RPMI8226 (cell line): ENCODE measurements at regions not wholly inside any gene's neighbourhood (a gene's known extent, or its start where the extent isn't known, plus 50 kb on each side); places are given as distances from the start of the nearest gene placed in this dataset.
"Not testable (repeated sequence)": the region's sequence is repeated elsewhere in the genome, so short reads cannot be mapped to it uniquely, and the experiment has no call there.

Experiments used
- DNase-seq: peaks from one replicate; pipeline ENCODE4 v3.0.0-alpha.2; 2015

- no peak for DNase-seq
Observed at GRCh38 chr5:110257971-110258370, 468.5 kb downstream of the TMEM232 start.

DNA sequence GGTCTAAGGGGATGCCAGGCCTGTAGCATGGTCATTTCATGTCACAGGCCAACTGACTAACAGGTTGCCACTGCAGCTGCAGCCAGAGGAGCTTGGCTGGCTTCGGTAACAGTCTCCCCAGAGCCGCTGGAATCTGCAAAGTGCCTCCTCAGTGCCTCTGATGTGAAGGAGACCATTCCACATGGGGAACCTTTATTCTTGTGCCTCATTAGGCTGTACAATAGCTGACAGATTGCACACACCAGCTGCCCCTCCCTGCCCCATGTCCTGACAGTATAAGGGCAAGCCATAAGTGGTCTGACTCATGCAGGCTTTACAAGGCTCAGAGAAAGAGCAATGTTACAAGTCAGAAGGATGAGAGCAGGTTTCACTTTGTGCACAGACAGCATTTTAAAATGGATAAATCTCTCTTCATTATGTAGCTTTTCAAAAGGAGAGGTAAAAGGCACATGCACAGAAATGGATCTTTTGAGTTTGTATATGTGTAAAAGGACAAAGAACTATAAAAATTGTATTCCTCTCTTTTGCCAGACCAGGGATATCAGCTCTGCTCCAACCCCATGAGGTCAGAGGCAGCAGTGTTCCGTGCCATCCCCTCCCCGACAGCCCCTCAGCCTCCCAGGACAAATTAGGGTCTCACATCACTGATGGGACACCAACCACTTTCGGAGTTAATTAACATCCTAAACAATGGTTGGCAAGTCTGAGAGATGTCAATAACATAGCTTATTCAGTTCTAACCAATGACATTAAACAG lies 467.8 kb downstream of the TMEM232 start:
- no peak for DNase-seq

DNA sequence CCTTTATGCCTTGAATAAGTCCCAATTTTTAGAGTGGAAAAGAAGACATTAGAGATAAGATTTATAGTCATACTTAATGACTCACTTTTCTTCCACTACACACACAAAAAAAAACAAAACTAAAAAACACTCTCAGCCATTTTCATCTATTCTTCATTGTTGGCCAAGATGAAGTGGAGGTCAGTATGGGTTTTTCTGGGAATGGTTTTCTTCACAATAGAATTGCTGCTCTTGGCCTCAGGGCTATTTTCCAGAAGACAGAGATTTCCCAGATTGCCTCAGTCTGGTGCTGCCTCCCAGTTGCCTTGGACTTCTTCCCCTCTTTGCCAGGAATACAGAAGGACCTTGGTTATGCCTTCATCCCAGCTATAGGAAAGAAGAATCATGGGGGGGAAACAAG lies 463.7 kb downstream of the TMEM232 start:
- no peak for DNase-seq

DNA sequence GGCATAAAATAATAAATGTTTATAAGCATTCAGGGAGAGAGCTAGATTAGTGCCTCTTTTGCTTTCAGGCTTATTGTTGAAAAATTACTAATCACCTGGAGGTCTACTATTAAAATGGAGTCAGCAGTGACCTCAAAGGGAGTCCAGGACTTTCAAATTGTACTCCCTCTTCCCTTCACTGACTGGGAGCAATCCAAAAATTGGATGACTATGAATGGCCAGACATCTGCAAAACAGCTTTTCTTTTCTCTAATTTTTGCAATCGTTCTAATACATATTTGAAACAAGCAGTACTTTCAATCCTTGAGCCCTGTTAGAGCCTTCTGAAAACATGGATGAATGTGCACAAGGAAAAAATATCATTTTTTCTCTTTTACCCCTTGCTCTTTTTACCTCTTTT lies 461.8 kb downstream of the TMEM232 start:
- DNase-seq = no peak

GRCh38 chr5:110265162-110265561 lies 461.3 kb downstream of the TMEM232 start:
- DNase-seq = no peak

- no peak for DNase-seq
Observed at GRCh38 chr5:110267714-110268113, 458.8 kb downstream of the TMEM232 start.

GRCh38 chr5:110268283-110268682 lies 458.2 kb downstream of the TMEM232 start:
- no peak for DNase-seq

DNA sequence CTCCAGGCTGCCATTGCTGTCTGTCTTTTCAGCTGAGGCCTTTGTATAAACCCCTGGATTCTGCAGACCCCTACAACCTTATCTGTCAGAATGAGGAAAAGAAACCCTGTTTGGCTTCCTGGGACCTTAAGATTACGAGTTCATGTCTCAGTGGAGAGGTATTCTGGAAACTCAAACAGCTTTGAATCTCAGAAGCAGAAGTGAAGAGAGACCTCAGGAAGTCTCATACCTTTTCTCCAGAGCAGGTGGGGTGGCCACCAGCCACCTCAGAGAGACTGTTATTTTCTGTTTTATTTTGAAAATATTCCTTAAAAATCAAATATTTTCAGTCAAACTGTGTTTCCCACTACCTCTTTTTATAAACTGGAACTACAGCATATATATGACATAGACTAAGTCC lies 457.5 kb downstream of the TMEM232 start:
- no peak for DNase-seq

- DNase-seq = no peak
Observed at GRCh38 chr5:110269478-110270142, 456.9 kb downstream of the TMEM232 start.

DNA sequence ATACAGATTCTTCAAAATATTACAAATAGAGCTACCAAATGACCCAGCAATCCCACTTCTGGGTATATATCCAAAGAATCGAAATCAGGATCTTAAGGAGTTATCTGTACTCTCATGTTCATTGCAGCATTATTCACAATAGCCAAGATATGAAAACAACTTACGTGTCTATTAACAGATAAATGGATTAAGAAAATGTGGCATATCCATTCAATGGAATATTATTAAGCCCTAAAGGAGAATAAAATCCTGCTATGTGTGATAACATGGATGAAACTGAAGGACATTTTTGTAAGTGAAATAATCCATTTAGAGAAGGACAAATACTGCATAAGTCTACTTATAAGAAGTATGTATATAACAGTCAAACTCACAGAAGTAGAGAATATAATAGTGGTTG lies 450.6 kb downstream of the TMEM232 start:
- no peak for DNase-seq

GRCh38 chr5:110278449-110278848 lies 448.0 kb downstream of the TMEM232 start:
- not testable (repeated sequence) for DNase-seq

DNA sequence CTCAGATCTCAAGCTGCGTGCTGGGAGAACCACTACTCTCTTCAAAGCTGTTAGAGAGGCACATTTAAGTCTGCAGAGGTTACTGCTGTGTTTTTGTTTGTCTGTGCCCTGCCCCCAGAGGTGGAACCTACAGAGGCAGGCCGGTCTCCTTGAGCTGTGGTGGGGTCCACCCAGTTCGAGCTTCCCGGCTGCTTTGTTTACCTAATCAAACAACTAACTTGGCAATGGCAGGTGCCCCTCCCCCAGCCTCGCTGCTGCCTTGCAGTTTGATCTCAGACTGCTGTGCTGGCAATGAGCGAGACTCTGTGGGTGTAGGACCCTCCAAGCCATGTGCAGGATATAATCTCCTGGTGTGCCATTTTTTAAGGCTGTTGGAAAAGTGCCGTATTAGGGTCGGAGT lies 442.4 kb downstream of the TMEM232 start:
- DNase-seq = not testable (repeated sequence)

DNA sequence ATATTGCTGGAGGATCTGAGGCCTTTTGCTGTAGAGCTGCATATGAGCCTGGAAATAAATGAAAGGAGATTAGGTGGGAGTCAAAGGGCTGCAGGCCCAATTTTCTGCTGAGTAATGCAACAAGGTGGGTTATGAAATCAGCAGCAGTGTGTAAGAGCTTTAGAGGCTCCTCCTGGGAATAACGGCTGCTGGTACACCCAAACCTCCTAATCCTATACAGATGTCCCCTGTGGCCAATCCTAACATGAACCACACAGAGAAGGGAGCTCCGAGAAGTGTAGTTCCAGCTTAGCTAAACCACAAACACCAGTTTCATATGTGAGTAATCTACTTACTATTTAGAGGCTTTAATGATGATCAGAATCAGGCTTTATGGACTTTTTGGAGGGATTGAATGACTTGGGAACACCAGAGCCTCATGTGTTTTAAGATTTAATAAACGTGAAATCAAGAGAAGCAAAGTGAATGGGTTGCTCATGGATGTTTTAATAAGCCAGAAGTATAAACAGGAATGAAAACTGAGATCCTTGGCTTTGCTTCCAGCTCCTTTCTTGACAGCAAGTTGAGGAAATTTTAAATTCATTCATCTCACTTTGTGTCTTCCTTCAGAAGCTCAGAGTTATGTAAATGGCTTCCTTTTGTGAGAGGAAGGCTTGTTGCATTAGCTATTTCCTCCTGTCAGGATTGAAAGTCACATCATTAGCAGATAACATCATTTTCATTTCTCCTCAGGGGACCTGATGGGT lies 437.5 kb downstream of the TMEM232 start:
- no peak for DNase-seq

DNA sequence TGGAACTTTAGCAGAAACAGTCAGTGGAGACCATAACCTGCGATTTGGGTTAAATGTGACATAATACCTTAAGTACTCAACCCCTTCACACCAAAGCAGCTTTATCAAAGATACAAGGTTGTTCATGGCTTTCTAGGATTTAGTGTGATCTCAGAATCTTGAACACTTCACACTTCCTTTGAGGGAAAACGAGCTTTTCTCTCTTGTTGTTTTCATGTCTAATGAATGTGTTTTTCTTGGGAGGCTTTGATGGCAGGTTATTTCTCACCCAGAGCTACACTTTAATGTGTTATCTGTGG lies 437.0 kb downstream of the TMEM232 start:
- DNase-seq = no peak

- DNase-seq = no peak
Observed at GRCh38 chr5:110290542-110290941, 435.9 kb downstream of the TMEM232 start.

- no peak for DNase-seq
Observed at GRCh38 chr5:110294281-110294680, 432.2 kb downstream of the TMEM232 start.

DNA sequence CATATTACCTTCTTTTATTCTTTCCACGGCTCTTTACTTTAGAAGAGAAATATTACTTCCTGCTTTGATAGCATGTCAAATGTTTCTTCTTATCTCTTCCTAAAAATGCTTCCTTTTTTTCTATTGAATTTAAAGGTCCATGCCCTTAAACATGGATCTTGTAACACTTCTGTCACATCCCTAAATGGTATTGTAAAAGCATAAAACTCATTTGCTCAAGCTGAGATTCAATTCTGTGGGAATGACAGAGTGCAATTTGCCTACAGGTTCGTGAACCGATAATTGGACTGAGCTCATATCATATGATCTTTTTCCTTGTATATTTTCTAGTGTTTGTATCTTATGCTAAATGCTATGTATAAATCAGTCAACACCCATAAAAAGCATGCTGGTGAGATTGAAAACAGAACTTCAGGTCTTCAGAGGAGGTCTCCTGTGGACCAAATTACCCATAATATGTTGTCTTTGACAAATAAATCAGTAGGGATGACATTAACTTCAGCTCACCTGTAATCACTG lies 429.3 kb downstream of the TMEM232 start:
- no peak for DNase-seq

- no peak for DNase-seq
Observed at GRCh38 chr5:110304176-110304575, 422.3 kb downstream of the TMEM232 start.

- no peak for DNase-seq
Observed at GRCh38 chr5:110306650-110307049, 419.8 kb downstream of the TMEM232 start.

DNA sequence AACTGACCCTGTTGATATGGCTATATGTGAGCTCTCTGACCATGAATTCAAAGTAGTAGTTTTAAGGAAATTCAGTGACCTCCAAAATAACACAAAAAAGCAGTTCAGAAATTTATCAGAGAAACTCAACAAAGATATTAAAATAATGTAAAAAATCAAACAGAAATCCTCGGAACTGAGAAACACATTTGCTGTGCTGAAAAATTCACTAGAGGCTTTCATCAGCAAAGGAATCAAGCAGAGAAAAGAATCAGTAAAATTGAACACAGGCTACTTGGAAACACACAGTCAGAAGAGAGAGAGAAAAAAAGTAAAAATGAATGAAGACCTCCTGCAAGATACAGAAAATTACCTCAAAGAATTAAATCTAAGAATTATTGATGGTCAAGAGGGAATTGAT lies 417.2 kb downstream of the TMEM232 start:
- DNase-seq = no peak

DNA sequence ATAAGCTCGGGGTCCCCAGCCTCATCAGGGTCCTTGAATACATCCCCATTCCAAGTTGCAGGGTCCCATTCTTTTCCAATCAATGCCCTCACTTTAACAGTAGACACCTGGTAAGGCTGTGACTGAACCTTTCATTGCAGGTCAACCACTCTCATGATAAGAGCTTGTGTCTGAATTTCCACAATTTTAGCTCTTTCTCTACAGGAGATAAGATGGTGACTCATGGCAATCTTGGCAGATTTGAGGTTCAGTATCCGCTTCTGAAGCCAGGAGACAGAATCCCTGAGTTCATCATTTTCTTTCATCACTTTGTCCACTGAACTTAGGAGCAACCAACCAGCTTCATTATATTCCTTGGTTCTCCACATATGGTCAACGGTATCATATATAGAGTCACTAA lies 409.9 kb downstream of the TMEM232 start:
- DNase-seq = not testable (repeated sequence)

- DNase-seq = no peak
Observed at GRCh38 chr5:110321117-110321516, 405.4 kb downstream of the TMEM232 start.

DNA sequence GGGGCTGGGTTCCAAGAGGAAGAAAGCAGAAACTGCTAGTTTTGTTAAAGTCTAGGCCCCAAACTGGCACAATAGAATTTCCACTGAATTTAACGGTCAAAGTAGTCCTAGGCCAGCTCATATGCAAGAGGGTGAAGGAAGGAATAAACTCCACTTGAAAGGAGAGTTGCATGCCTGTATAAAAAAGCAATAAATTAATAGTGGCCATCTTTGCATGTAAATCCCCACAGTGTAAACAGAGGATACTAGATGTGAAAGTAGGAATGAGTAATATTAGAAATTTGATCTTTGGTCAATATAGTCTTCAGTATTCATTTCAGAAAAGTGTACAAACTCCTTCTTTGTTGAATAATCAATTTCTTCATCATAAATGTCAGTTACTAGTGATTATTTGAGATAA lies 403.1 kb downstream of the TMEM232 start:
- DNase-seq = no peak

DNA sequence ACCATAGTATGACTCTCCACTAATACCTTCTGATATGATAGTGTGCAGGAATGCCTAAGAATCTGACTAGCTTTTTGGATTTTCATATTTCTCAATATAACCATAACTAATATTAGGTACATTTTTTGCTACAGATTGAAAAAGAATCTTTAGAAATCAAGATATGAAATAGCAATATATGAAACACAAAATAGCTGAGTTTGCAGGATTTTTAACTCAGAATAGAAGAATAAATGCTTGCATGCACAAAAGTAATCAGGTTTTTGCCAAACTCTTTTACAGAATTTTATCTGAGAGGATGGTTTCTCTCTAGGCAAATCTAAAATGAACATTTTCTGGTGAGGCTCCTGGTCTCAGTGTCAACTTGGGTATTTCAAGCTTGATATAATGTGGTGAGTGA lies 402.6 kb downstream of the TMEM232 start:
- no peak for DNase-seq
